GM23248 (cell line): ENCODE measurements at regions not wholly inside any gene's neighbourhood (a gene's known extent, or its start where the extent isn't known, plus 50 kb on each side); places are given as distances from the start of the nearest gene placed in this dataset.

Experiments used
- EZH2 ChIP-seq: fragments of 200-600 bp; sonication (generic); IDR thresholded peaks from 2 replicates; pipeline ENCODE4 v1.6.1; 2018; ENCODE audit warnings: antibody characterized with exemption, mild to moderate bottlenecking; ENCODE audit not compliant: insufficient read depth, poor library complexity, severe bottlenecking
- EZH2phosphoT487 ChIP-seq: fragments of 200-600 bp; sonication (generic); IDR thresholded peaks from 2 replicates; pipeline ENCODE4 v1.6.1; 2018; ENCODE audit warnings: antibody characterized with exemption, moderate library complexity, mild to moderate bottlenecking, low read depth; ENCODE audit not compliant: insufficient read depth

- TF ChIP-seq EZH2 (no peak), EZH2phosphoT487 (no peak)
These were observed 654.9 kb upstream of the HS6ST1 start for GRCh38 chr2:128973566-128973965.
